ENCODE measurements at regions not wholly inside any gene's neighbourhood (a gene's known extent, or its start where the extent isn't known, plus 50 kb on each side); places are given as distances from the start of the nearest gene placed in this dataset.

DNA sequence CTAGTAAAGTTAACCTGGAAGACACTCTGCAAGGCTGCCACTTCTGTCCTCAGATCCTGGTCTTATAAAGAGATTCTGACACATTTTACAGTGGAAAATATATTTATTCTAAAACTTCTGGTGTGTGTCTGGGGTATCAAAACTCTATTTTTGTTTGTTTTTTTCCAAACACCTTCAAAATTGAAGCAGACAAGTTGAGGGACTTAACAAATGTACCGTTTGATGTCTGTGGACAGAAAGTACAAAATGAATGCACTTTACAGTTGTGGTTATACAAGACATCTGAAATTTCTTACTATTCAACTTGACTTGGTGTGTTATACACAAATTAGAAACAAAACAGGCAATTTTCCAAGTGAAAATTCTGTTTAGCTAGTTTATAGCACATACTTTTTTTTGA, 823.2 kb upstream of the SALL3 start:
- Histone ChIP-seq H3K36me3 (ENCODE audit: control insufficient read depth in 1 of 2, insufficient read depth in 2 of 2, low read depth in 1 of 2, low read length in 2 of 2) (no peaks in the 10 kb centered on the region), H2AFZ (ENCODE audit: low read depth, low read length) (no peak overlapping the region), H3K9ac (ENCODE audit: low read length) (no peak overlapping the region), H3K4me3 (ENCODE audit: insufficient read depth in 1 of 2, low read depth in 1 of 2, low read length in 2 of 2) (no peak overlapping the region), H2AK5ac (ENCODE audit: low read length, severe bottlenecking) (no peak overlapping the region), H3K18ac (ENCODE audit: low read depth in 1 of 2, low read length in 2 of 2) (no peak overlapping the region), H2BK120ac (ENCODE audit: low read depth, low read length) (no peak overlapping the region), H3K4me2 (ENCODE audit: low read length, poor library complexity, severe bottlenecking) (no peak overlapping the region), H3K27ac (ENCODE audit: low read length, poor library complexity, severe bottlenecking) (no peak overlapping the region), H3K4ac (ENCODE audit: low read depth in 1 of 2, low read length in 2 of 2) (no peak overlapping the region), H3K27me3 (ENCODE audit: control insufficient read depth in 1 of 2, insufficient read depth in 1 of 2, low read length in 2 of 2) (no peaks in the 10 kb centered on the region), H4K8ac (ENCODE audit: low read length) (no peak overlapping the region), H2BK15ac (ENCODE audit: low read depth, poor library complexity, severe bottlenecking) (no peak overlapping the region), H3K79me1 (replicated peaks; ENCODE audit: low read length, poor library complexity, severe bottlenecking) (no peaks in the 10 kb centered on the region), H2BK5ac (ENCODE audit: low read depth, low read length, poor library complexity, severe bottlenecking) (no peak overlapping the region), H3K9me3 (ENCODE audit: control insufficient read depth, low read length) (no peaks in the 10 kb centered on the region), H3K14ac (ENCODE audit: low read length in 2 of 2) (no peak overlapping the region), H3K23ac (ENCODE audit: low read length in 2 of 2) (no peak overlapping the region), H3K4me1 (ENCODE audit: control insufficient read depth, insufficient read depth, low read depth, low read length) (no peaks in the 10 kb centered on the region), H4K91ac (ENCODE audit: low read length) (no peak overlapping the region), H2BK12ac (ENCODE audit: low read length in 2 of 2) (no peak overlapping the region)
- DNase-seq, result no peak
- WGBS, result no CpG with 5 or more reads among the region's 1 CpG

- no peak for DNase-seq
- H2BK120ac ChIP-seq (ENCODE audit: low read depth, low read length), result no peak overlapping the region
- H2BK12ac ChIP-seq (ENCODE audit: low read length in 2 of 2), result no peak overlapping the region
- H2BK15ac ChIP-seq (ENCODE audit: low read depth, poor library complexity, severe bottlenecking), result no peak overlapping the region
- no peak overlapping the region for H2BK5ac ChIP-seq (ENCODE audit: low read depth, low read length, poor library complexity, severe bottlenecking)
- 89% methylated on average over 17 of the region's 17 CpGs for WGBS
- H3K4me2 ChIP-seq (ENCODE audit: low read length, poor library complexity, severe bottlenecking), result no peak overlapping the region
- no peaks in the 10 kb centered on the region for H3K4me1 ChIP-seq (ENCODE audit: control insufficient read depth, insufficient read depth, low read depth, low read length)
- no peak overlapping the region for H4K8ac ChIP-seq (ENCODE audit: low read length)
- no peak overlapping the region for H3K4ac ChIP-seq (ENCODE audit: low read depth in 1 of 2, low read length in 2 of 2)
- no peak overlapping the region for H3K14ac ChIP-seq (ENCODE audit: low read length in 2 of 2)
- no peaks in the 10 kb centered on the region for H3K27me3 ChIP-seq (ENCODE audit: control insufficient read depth in 1 of 2, insufficient read depth in 1 of 2, low read length in 2 of 2)
- H3K36me3 ChIP-seq (ENCODE audit: control insufficient read depth in 1 of 2, insufficient read depth in 2 of 2, low read depth in 1 of 2, low read length in 2 of 2), result no peaks in the 10 kb centered on the region
- H3K27ac ChIP-seq (ENCODE audit: low read length, poor library complexity, severe bottlenecking), result no peak overlapping the region
- H3K4me3 ChIP-seq (ENCODE audit: insufficient read depth in 1 of 2, low read depth in 1 of 2, low read length in 2 of 2), result no peak overlapping the region
- H3K23ac ChIP-seq (ENCODE audit: low read length in 2 of 2), result no peak overlapping the region
- H2AK5ac ChIP-seq (ENCODE audit: low read length, severe bottlenecking), result no peak overlapping the region
- H2AFZ ChIP-seq (ENCODE audit: low read depth, low read length), result no peak overlapping the region
- H3K9ac ChIP-seq (ENCODE audit: low read length), result no peak overlapping the region
- H3K79me1 ChIP-seq (replicated peaks; ENCODE audit: low read length, poor library complexity, severe bottlenecking), result no peaks in the 10 kb centered on the region
- no peak overlapping the region for H3K18ac ChIP-seq (ENCODE audit: low read depth in 1 of 2, low read length in 2 of 2)
- no peak overlapping the region for H4K91ac ChIP-seq (ENCODE audit: low read length)
- no peaks in the 10 kb centered on the region for H3K9me3 ChIP-seq (ENCODE audit: control insufficient read depth, low read length)
Observed at GRCh38 chr18:78158943-78159342, 820.7 kb upstream of the SALL3 start.

DNA sequence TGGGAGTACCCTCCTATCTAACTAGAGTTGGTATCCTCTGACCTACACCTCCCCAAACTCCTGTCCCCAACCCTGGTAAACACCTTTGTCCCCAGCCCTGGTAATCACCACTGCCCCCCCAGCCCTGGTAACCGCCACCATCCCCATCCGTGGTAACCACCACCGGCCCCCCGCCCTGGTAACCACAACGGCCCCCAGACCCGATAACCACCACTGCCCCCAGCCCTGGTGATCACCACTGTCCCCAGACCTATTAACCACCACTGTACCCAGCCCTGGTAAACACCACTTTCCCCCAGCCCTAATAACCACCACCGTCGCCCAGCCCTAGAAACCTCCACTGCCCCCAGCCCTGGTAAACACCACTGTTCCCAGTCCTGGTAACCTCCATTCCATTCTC, 820.2 kb upstream of the SALL3 start:
- H3K4me1 ChIP-seq (ENCODE audit: control insufficient read depth, insufficient read depth, low read depth, low read length), result no peaks in the 10 kb centered on the region
- H3K36me3 ChIP-seq (ENCODE audit: control insufficient read depth in 1 of 2, insufficient read depth in 2 of 2, low read depth in 1 of 2, low read length in 2 of 2), result no peaks in the 10 kb centered on the region
- no peak overlapping the region for H3K4ac ChIP-seq (ENCODE audit: low read depth in 1 of 2, low read length in 2 of 2)
- no peak overlapping the region for H4K91ac ChIP-seq (ENCODE audit: low read length)
- H3K23ac ChIP-seq (ENCODE audit: low read length in 2 of 2), result no peak overlapping the region
- no peak for DNase-seq
- H4K8ac ChIP-seq (ENCODE audit: low read length), result no peak overlapping the region
- H2BK5ac ChIP-seq (ENCODE audit: low read depth, low read length, poor library complexity, severe bottlenecking), result no peak overlapping the region
- no peak overlapping the region for H2BK12ac ChIP-seq (ENCODE audit: low read length in 2 of 2)
- H3K4me3 ChIP-seq (ENCODE audit: insufficient read depth in 1 of 2, low read depth in 1 of 2, low read length in 2 of 2), result no peak overlapping the region
- no peak overlapping the region for H3K14ac ChIP-seq (ENCODE audit: low read length in 2 of 2)
- H3K27me3 ChIP-seq (ENCODE audit: control insufficient read depth in 1 of 2, insufficient read depth in 1 of 2, low read length in 2 of 2), result no peaks in the 10 kb centered on the region
- H2AK5ac ChIP-seq (ENCODE audit: low read length, severe bottlenecking), result no peak overlapping the region
- H3K9ac ChIP-seq (ENCODE audit: low read length), result no peak overlapping the region
- no peak overlapping the region for H2BK120ac ChIP-seq (ENCODE audit: low read depth, low read length)
- 94% methylated on average over 8 of the region's 8 CpGs for WGBS
- H2AFZ ChIP-seq (ENCODE audit: low read depth, low read length), result no peak overlapping the region
- no peak overlapping the region for H3K27ac ChIP-seq (ENCODE audit: low read length, poor library complexity, severe bottlenecking)
- H3K9me3 ChIP-seq (ENCODE audit: control insufficient read depth, low read length), result no peaks in the 10 kb centered on the region
- H3K4me2 ChIP-seq (ENCODE audit: low read length, poor library complexity, severe bottlenecking), result no peak overlapping the region
- no peak overlapping the region for H3K18ac ChIP-seq (ENCODE audit: low read depth in 1 of 2, low read length in 2 of 2)
- no peaks in the 10 kb centered on the region for H3K79me1 ChIP-seq (replicated peaks; ENCODE audit: low read length, poor library complexity, severe bottlenecking)
- no peak overlapping the region for H2BK15ac ChIP-seq (ENCODE audit: low read depth, poor library complexity, severe bottlenecking)

GRCh38 chr18:78160961-78161656, 818.5 kb upstream of the SALL3 start:
- no peak overlapping the region for H2AFZ ChIP-seq (ENCODE audit: low read depth, low read length)

More at GRCh38 chr18:78160961-78161656, 818.5 kb upstream of the SALL3 start:
- DNase-seq, result no peak
- Histone ChIP-seq H2AK5ac (ENCODE audit: low read length, severe bottlenecking) (no peak overlapping the region), H2BK15ac (ENCODE audit: low read depth, poor library complexity, severe bottlenecking) (no peak overlapping the region), H3K36me3 (ENCODE audit: control insufficient read depth in 1 of 2, insufficient read depth in 2 of 2, low read depth in 1 of 2, low read length in 2 of 2) (no peaks in the 10 kb centered on the region), H4K91ac (ENCODE audit: low read length) (no peak overlapping the region), H3K27me3 (ENCODE audit: control insufficient read depth in 1 of 2, insufficient read depth in 1 of 2, low read length in 2 of 2) (no peaks in the 10 kb centered on the region), H3K4ac (ENCODE audit: low read depth in 1 of 2, low read length in 2 of 2) (no peak overlapping the region), H3K23ac (ENCODE audit: low read length in 2 of 2) (no peak overlapping the region), H3K18ac (ENCODE audit: low read depth in 1 of 2, low read length in 2 of 2) (no peak overlapping the region), H2BK120ac (ENCODE audit: low read depth, low read length) (no peak overlapping the region), H2BK12ac (ENCODE audit: low read length in 2 of 2) (no peak overlapping the region), H3K4me2 (ENCODE audit: low read length, poor library complexity, severe bottlenecking) (no peak overlapping the region), H3K79me1 (replicated peaks; ENCODE audit: low read length, poor library complexity, severe bottlenecking) (no peaks in the 10 kb centered on the region), H3K9ac (ENCODE audit: low read length) (no peak overlapping the region), H3K27ac (ENCODE audit: low read length, poor library complexity, severe bottlenecking) (no peak overlapping the region), H3K14ac (ENCODE audit: low read length in 2 of 2) (no peak overlapping the region), H4K8ac (ENCODE audit: low read length) (no peak overlapping the region), H2BK5ac (ENCODE audit: low read depth, low read length, poor library complexity, severe bottlenecking) (no peak overlapping the region), H3K4me1 (ENCODE audit: control insufficient read depth, insufficient read depth, low read depth, low read length) (no peaks in the 10 kb centered on the region), H3K4me3 (ENCODE audit: insufficient read depth in 1 of 2, low read depth in 1 of 2, low read length in 2 of 2) (no peak overlapping the region), H3K9me3 (ENCODE audit: control insufficient read depth, low read length) (no peaks in the 10 kb centered on the region)
- 86% methylated on average over 9 of the region's 11 CpGs for WGBS

All from mesenchymal stem cell (in vitro differentiated cells and primary cell).